Sigmoid colon (tissue), 6 donors: ENCODE measurements at regions not wholly inside any gene's neighbourhood (a gene's known extent, or its start where the extent isn't known, plus 50 kb on each side); places are given as distances from the start of the nearest gene placed in this dataset.

ENCODE experiments used
- DNase-seq: peaks from one replicate; pipeline ENCODE4 v3.0.0-alpha.2; 2019
- H3K27ac ChIP-seq, 4 donors: fragments of 200-600 bp; sonication (generic); one replicate each; pipeline ENCODE4 v1.5.1; 2016 to 2019; ENCODE audit warnings: mild to moderate bottlenecking in 1 of 4
- H3K27me3 ChIP-seq, 3 donors: fragments of 200-600 bp; sonication (generic); one replicate each; pipeline ENCODE4 v1.5.1; 2019; ENCODE audit warnings: mild to moderate bottlenecking in 1 of 3
- H3K36me3 ChIP-seq, 4 donors: fragments of 200-600 bp; sonication (generic); one replicate each; pipeline ENCODE4 v1.5.1; 2016 to 2019
- H3K4me1 ChIP-seq, 4 donors: fragments of 200-600 bp; sonication (generic); one replicate each; pipeline ENCODE4 v1.5.1; 2017 to 2019
- H3K4me3 ChIP-seq, 4 donors: fragments of 200-600 bp; sonication (generic); one replicate each; pipeline ENCODE4 v1.5.1; 2017 to 2019; ENCODE audit warnings: mild to moderate bottlenecking in 2 of 4, moderate library complexity in 1 of 4
- H3K9me3 ChIP-seq, 4 donors: fragments of 200-600 bp in 3 of 4; sonication (generic) in 3 of 4; one replicate each; pipeline versions ENCODE4 v1.5.1 to v1.6.1; 2013 to 2019
- EP300 ChIP-seq, 4 donors: sonication (generic); formaldehyde crosslinking; IDR thresholded peaks; one replicate each; pipeline ENCODE4 v1.6.1; 2017; ENCODE audit warnings: antibody characterized with exemption in 4 of 4
- POLR2A ChIP-seq, 2 donors: fragments of 450-650 bp; IDR thresholded peaks; one replicate each; pipeline ENCODE4 v1.6.1; 2016; ENCODE audit warnings: antibody characterized with exemption in 2 of 2, mild to moderate bottlenecking in 2 of 2, moderate library complexity in 2 of 2
- POLR2AphosphoS5 ChIP-seq, 4 donors: sonication (generic); formaldehyde crosslinking; IDR thresholded peaks; one replicate each; pipeline ENCODE4 v1.6.1; 2017; ENCODE audit warnings: antibody characterized with exemption in 4 of 4
- WGBS, 2 donors: extraction: QIAGEN DNeasy Blood & Tissue Kit; methylation state at CpG; one replicate each; pipeline ENCODE4 v1.1.7; 2013; 5-methylcytosine and 5-hydroxymethylcytosine counted together
- intact Hi-C: fragments of 100-400 bp; cut with DNase I; formaldehyde crosslinking; loops from one replicate; pipeline ENCODE4 v1.15.1; 2023
- TF ChIP-seq, protein P1 (sequence below), 4 experiments: fragments of 450-650 bp in 3 of 4; fragments of 200-600 bp in 1 of 4; IDR thresholded peaks; one replicate each; pipeline ENCODE4 v1.5.1; 2016 to 2019; ENCODE audit warnings: antibody characterized with exemption in 4 of 4, mild to moderate bottlenecking in 3 of 4, moderate library complexity in 2 of 4
- donor health status: healthy with polysubstance abuse.
- donor health status: healthy.

- Histone ChIP-seq H3K36me3 (no peaks in the 10 kb centered on the region), H3K4me3 (no peak overlapping the region), H3K27ac (no peak overlapping the region), H3K4me1 (no peaks in the 10 kb centered on the region), H3K9me3 (no peaks in the 10 kb centered on the region), H3K27me3 (no peaks in the 10 kb centered on the region)
- 80 to 85% methylated on average over 9 of the region's 9 CpGs for WGBS, 2 donors
- intact Hi-C loops = no loop called here
- DNase-seq = no peak
- no peak for TF ChIP-seq EP300 (IDR thresholded peaks at IDR 0.05)
- no peak for TF ChIP-seq POLR2AphosphoS5 (IDR thresholded peaks at IDR 0.05)
- TF ChIP-seq, protein P1, sequence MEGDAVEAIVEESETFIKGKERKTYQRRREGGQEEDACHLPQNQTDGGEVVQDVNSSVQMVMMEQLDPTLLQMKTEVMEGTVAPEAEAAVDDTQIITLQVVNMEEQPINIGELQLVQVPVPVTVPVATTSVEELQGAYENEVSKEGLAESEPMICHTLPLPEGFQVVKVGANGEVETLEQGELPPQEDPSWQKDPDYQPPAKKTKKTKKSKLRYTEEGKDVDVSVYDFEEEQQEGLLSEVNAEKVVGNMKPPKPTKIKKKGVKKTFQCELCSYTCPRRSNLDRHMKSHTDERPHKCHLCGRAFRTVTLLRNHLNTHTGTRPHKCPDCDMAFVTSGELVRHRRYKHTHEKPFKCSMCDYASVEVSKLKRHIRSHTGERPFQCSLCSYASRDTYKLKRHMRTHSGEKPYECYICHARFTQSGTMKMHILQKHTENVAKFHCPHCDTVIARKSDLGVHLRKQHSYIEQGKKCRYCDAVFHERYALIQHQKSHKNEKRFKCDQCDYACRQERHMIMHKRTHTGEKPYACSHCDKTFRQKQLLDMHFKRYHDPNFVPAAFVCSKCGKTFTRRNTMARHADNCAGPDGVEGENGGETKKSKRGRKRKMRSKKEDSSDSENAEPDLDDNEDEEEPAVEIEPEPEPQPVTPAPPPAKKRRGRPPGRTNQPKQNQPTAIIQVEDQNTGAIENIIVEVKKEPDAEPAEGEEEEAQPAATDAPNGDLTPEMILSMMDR (IDR thresholded peaks at IDR 0.05) = no peak
- TF ChIP-seq POLR2A (IDR thresholded peaks at IDR 0.05) = no peak
Measured at GRCh38 chr3:25297667-25298585, 130.1 kb upstream of the RARB start.

DNA sequence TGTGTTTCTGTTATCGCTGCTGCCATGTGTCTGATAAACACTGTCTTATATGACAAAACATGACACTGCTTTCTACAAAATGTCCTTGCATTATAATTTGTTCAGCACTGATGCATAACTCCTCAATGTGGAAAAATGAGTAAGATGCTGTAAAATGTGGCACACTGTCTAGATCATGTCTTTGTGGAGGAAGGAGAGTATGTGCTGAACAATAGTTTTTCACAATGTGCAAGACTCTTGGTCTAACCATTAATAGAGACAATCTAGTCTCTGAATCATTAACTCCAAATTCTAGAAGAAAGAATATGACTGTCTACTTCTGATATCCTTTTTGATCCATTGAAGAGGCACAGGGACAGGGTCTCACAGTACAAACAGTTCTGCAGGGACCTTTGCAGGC is 127.9 kb upstream of the RARB start:
- no peaks in the 10 kb centered on the region for H3K4me1 ChIP-seq
- TF ChIP-seq EP300 (IDR thresholded peaks at IDR 0.05) (no peak), POLR2A (IDR thresholded peaks at IDR 0.05) (no peak)
- H3K27ac ChIP-seq = no peak overlapping the region
- intact Hi-C loops = no loop called here
- no peak overlapping the region for H3K4me3 ChIP-seq
- DNase-seq = no peak
- no peaks in the 10 kb centered on the region for H3K27me3 ChIP-seq
- H3K36me3 ChIP-seq = no peaks in the 10 kb centered on the region
- 96 to 97% methylated on average over 1 of the region's 1 CpG for WGBS, 2 donors
- H3K9me3 ChIP-seq = no peaks in the 10 kb centered on the region

- Histone ChIP-seq H3K4me3 (no peak overlapping the region), H3K4me1 (no peaks in the 10 kb centered on the region), H3K27me3 (no peaks in the 10 kb centered on the region), H3K36me3 (no peaks in the 10 kb centered on the region), H3K27ac (no peak overlapping the region), H3K9me3 (no peaks in the 10 kb centered on the region)
- no peak for DNase-seq
- 79 to 82% methylated on average over 2 of the region's 2 CpGs for WGBS, 2 donors
- intact Hi-C loops = no loop called here
- TF ChIP-seq, protein P1 (IDR thresholded peaks at IDR 0.05) = no peak
Measured at GRCh38 chr3:25304916-25305315, 123.1 kb upstream of the RARB start.

GRCh38 chr3:25306066-25306465 is 122.0 kb upstream of the RARB start:
- DNase-seq = no peak
- H3K4me1 ChIP-seq = no peaks in the 10 kb centered on the region
- no peaks in the 10 kb centered on the region for H3K36me3 ChIP-seq
- WGBS, 2 donors = 78 to 85% methylated on average over 5 of the region's 5 CpGs
- H3K27me3 ChIP-seq = no peaks in the 10 kb centered on the region
- TF ChIP-seq EP300 (IDR thresholded peaks at IDR 0.05) (no peak), POLR2AphosphoS5 (IDR thresholded peaks at IDR 0.05) (no peak), POLR2A (IDR thresholded peaks at IDR 0.05) (no peak)
- TF ChIP-seq, protein P1 (IDR thresholded peaks at IDR 0.05) = no peak
- no peak overlapping the region for H3K27ac ChIP-seq
- no peaks in the 10 kb centered on the region for H3K9me3 ChIP-seq
- intact Hi-C loops = no loop called here
- no peak overlapping the region for H3K4me3 ChIP-seq

GRCh38 chr3:25306705-25307104 is 121.4 kb upstream of the RARB start:
- DNase-seq = no peak
- TF ChIP-seq, protein P1 (IDR thresholded peaks at IDR 0.05) = no peak
- no peak for TF ChIP-seq EP300 (IDR thresholded peaks at IDR 0.05)
- no peak for TF ChIP-seq POLR2AphosphoS5 (IDR thresholded peaks at IDR 0.05)
- intact Hi-C loops = no loop called here
- Histone ChIP-seq H3K36me3 (no peaks in the 10 kb centered on the region), H3K9me3 (no peaks in the 10 kb centered on the region), H3K27ac (no peak overlapping the region), H3K4me3 (no peak overlapping the region), H3K27me3 (no peaks in the 10 kb centered on the region), H3K4me1 (no peaks in the 10 kb centered on the region)
- WGBS, 2 donors = 83 to 86% methylated on average over 2 of the region's 2 CpGs
